CD4-positive, alpha-beta T cell treated with Interleukin-2 at 100 ng/mL for 4 hours (primary cell): ENCODE measurements at regions not wholly inside any gene's neighbourhood (a gene's known extent, or its start where the extent isn't known, plus 50 kb on each side); places are given as distances from the start of the nearest gene placed in this dataset.
"Not testable (repeated sequence)": the region's sequence is repeated elsewhere in the genome, so short reads cannot be mapped to it uniquely, and the experiment has no call there.

Experiments
- DNase-seq: peaks from one replicate; pipeline ENCODE4 v3.0.0-alpha.2; 2020; ENCODE audit warnings: low spot score

DNA sequence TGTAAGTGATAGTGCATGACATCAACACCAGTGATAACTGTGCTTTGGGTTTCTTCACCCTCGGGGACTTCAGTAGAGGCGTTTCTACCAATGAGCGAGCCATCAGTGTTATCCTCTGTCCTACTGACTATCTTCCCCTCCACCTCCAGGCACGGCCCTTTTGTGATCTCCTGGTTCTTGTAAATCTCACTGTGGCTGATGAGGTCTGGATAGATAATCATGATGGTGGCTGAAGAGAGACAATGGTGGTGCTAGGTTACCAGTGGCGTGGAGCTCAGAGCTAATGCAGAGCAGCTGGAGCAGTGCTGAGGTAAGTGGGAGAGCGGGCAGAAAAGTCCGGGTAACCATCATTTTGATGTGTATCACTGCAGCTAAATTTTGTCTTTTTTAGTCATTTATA is 816.6 kb downstream of the GLUD2 start:
- no peak for DNase-seq

GRCh38 chrX:121864561-121864960 is 817.2 kb downstream of the GLUD2 start:
- no peak for DNase-seq

GRCh38 chrX:121869876-121870477 is 822.6 kb downstream of the GLUD2 start:
- DNase-seq, result no peak

DNA sequence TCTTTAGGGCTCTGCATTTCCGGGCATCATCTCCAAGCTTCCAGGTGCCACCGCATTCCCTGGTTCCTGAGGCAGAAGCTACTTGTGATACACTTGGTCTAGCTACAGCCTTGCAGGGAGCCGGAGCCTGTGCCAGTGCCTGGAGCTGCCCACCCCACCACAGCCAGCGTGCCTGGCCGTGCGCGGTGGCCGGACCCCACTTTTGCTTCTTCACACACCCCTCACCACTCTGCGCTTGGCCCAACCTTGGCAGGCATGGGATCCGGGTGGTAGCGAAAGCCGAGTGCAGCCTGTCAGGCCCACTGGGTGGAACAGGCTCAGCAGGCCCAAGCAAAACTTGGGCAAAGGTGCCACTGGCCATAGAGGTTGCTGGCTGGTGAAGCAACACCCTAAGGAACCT is 823.7 kb downstream of the GLUD2 start:
- no peak for DNase-seq

DNA sequence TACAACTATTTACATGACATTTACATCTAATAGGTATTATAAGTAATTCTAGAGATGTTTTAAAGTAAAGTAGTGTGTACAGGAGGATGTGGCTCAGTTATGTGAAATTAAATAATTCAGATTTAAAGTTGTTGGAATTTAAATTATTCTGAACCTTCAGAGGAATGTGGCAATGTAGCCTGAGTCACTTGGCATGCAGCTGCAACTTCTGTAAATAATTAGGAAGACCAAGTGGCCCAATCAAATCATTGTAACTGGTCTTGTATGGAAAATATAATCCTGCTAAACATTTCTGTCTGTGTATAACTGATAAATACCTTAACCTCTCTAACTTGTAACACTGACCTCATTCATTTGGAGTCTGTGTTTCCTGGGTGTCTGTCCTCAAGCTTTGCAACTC is 828.9 kb downstream of the GLUD2 start:
- DNase-seq, result no peak

DNA sequence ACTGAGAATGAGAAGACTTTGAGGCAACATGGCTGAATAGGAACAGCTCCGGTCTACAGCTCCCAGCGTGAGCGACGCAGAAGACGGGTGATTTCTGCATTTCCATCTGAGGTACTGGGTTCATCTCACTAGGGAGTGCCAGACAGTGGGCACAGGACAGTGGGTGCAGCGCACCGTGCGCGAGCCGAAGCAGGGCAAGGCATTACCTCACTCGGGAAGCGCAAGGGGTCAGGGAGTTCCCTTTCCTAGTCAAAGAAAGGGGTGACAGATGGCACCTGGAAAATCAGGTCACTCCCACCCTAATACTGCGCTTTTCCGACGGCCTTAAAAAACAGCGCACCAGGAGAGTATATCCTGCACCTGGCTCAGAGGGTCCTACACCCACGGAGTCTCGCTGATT is 829.9 kb downstream of the GLUD2 start:
- not testable (repeated sequence) for DNase-seq

GRCh38 chrX:121886557-121886956 is 839.1 kb downstream of the GLUD2 start:
- no peak for DNase-seq

GRCh38 chrX:121894756-121895155 is 847.3 kb downstream of the GLUD2 start:
- no peak for DNase-seq

DNA sequence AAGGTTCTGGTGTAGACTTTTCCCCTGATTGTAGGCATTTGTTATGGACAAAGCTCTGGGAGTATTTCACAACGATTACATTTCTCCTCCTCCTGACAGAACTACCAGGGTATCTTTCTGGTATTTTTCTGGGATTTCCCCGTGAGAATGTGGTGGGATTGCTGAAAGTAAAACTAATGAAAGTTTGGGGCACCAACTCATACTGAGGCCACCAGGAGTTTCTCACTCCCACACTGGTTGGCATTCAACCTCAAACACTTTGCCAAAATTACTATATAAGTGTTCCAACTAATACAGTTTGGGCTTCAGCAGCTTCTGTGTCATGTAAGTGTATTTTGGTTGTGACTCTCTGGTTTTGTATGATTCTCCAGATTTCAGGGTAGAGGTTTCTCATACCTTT is 855.1 kb downstream of the GLUD2 start:
- DNase-seq, result no peak

DNA sequence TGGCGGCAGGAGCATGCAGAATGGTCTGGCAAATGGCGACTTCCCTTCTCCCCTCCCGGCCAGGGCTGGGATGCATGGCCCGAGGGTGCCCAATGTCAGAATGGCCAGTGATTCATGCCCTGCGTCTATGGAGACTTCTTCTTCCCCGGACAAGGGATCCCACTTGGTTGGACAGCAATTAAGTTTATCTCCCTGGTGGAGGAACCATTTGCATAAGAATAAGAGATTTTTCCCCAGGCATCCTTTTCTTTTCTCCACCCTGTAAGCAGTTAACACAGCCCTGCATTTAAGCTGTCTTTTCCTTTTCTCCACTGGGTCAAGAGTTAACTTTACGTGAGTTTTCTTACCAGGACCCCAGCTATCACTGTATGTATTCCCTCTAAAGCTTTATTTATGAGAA is 856.6 kb downstream of the GLUD2 start:
- no peak for DNase-seq

DNA sequence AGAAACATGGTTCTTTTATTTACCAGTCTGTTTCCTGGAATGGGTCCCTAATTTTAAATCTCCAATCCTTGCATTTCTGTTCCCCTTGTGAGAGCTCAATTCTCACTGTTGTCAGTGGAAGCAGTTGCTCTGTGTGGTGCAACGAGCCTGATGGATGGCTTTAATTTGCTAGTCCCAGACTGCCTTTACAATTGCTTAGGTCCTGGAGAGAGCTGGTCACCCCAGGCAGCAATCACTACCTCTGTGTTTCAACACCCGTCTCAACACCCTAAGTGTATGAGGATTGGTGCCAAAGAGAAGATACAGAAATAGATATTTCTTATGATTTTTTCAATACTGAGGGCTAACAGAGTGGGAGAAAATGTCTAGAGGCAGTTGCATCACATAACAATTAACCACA is 873.8 kb downstream of the GLUD2 start:
- no peak for DNase-seq

DNA sequence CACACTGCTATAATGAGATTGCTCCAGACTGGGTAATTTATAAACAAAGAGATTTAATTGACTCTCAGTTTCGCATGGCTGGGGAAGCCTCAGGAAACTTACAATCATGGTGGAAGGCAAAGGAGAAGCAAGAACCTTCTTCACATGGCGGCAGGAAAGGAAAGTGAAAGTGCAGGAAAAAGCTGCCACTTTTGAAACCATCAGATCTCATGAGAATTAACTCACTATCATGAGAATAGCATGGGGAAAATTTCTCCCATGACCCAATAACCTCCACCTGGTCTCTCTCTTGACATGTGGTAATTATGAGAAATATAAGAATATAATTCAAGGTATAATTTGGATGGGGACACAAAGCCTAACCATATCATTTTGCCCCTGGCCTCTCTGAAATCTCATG is 884.2 kb downstream of the GLUD2 start:
- DNase-seq, result no peak

DNA sequence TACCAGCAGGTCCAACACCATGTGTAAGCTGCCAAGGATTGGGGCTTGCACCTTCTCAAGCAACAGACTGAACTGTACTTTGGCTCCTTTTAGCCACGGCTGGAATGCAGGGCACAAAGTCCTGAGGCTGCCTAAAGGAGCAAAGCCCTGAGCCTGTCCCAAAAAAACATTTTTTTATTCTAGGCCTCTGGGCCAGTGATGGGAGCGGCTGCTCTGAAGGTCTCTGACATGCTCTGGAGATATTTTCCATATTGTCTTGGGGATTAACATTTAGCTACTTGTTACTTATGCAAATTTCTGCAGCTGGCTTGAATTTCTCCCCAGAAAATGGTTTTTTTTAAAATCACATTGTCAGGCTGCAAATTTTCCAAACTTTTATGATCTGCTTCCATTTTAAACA is 885.3 kb downstream of the GLUD2 start:
- DNase-seq, result no peak

GRCh38 chrX:121949041-121949760 is 901.8 kb downstream of the GLUD2 start:
- DNase-seq, result no peak

DNA sequence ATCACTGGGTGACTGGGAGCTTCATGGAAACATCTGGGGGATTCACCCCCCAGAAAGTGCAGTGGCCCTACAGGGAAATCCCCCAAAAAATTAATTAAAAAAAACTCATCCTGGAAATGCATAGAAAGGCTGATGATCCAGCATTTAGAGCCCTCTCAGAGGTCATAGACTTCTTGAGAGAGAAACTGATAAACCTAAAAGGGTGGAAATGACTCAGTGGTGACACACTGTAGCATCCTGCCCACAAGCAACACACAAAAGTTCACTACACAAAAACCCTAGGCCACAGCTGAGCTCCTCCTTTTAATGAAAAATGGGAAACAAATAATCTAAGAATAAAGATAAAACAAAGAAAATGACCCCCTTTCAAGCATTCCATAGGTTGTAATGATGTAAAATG is 911.5 kb downstream of the GLUD2 start:
- DNase-seq, result no peak

- DNase-seq, result no peak
Observed at GRCh38 chrX:121975671-121976070, 928.3 kb downstream of the GLUD2 start.

DNA sequence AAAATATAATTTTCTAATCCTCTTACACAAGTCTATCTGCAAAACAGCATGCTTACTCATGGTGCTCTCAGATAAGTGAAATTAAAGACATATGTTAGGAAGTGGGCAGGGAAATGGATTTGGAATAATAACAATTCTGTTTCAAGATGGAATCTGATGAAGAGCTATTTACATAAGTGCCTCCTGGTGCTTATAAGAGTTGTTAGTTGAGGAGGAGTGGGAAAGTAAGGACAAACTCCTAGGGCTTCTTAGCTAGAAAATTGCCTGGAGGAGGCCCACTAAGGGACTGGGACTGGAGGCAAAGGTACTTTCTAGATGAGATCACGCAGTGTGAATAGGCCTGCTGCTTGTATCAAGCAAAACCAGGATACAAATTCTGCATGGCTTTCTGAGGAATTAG is 939.8 kb downstream of the GLUD2 start:
- DNase-seq, result no peak

DNA sequence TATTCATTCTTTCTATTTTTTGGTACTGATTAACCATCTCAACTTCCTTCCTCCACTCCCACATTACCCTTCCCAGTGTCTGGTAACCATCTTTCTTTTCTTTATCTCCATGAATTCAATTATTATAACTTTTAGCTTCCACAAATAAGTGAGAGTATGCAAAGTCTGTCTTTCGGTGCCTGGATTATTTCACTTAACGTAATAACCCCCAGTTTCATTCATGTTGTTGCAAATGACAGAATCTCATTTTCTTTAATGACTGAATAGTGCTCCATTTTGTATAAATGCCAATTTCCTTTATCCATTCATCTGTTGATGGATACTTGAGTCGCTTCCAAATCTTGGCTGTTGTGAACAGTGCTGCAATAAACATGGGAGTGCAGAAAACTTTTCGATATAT is 940.4 kb downstream of the GLUD2 start:
- no peak for DNase-seq

- DNase-seq, result no peak
Observed at GRCh38 chrX:122004127-122004526, 956.7 kb downstream of the GLUD2 start.

- no peak for DNase-seq
Observed at GRCh38 chrX:122026665-122027064, 979.3 kb downstream of the GLUD2 start.

GRCh38 chrX:122046226-122046625 is 998.8 kb downstream of the GLUD2 start:
- DNase-seq, result no peak

DNA sequence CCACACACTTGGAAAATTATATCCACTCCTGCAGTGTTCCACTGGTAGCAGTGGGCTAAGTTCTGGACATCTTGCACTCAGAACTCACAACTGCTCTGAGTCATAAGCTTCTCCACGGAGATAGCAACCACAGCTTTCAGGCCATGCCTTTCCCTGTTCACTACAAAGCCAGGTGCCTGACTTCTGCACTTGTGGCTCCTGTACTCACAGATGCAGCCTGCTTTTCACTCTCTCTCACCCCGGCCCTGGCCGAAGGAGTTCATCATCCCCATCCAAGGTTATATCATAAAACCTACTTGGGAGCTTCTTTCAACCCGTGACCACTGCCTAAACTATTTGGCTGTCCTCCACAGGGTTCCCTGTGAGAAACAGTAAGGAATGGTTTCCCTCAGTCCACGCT is 999.4 kb downstream of the GLUD2 start:
- DNase-seq, result no peak

- DNase-seq, result no peak
Observed at GRCh38 chrX:122047261-122047660, 999.9 kb downstream of the GLUD2 start.

DNA sequence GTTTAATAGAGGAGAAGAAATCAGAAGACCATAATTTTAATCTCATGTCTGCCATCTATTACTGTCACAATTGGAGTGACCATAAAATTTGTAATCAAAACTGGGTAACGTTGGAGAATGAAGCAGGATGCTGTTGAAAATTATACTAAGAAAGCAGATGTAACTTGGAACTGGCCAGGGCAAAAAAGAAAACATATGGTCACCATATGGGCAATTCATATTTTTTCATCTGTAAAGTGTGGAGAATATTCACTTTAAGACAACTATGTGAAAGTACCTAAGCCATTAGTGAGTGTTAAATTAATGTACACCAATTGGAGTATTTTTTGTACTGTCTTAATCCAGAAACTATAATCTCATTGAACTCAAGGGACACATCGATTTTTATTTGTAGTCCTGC is 1008.0 kb downstream of the GLUD2 start:
- no peak for DNase-seq
